GM18858 (cell line): ENCODE measurements at regions not wholly inside any gene's neighbourhood (a gene's known extent, or its start where the extent isn't known, plus 50 kb on each side); places are given as distances from the start of the nearest gene placed in this dataset.
"Not testable (repeated sequence)": the region's sequence is repeated elsewhere in the genome, so short reads cannot be mapped to it uniquely, and the experiment has no call there.

Experiments
- ATAC-seq: cut with Tn5 transposase; IDR thresholded peaks from one replicate; pipeline ENCODE4 v1.9.1; 2021; ENCODE audit not compliant: unreplicated experiment

DNA sequence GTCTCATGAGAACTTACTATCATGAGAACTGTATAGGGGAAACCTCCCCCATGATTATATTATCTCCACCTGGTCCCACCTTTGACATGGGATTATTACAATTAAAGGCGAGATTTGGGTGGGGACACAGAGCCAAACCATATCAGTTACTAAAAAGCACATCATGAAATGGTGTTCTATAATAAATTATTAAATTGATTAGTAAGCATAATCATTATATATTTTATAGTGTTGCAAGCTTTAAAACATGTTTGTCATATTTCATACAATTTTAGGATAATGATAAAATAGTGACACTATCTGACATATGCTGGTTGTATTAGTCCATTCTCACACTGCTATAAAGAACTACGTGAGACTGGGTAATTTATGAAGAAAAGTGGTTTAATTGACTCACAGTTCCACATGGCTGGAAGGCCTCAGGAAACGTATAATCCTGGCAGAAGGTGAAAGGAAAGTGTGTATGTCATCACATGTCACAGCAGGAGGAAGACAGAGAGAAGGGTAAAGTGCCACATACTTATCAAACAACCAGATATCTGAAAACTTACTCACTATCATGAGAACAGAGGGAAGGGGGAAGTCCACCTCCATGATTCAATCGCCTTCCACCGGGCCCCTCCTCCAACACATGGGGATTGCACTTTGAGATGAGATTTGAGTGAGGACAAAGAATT lies 539.2 kb upstream of the OLFM3 start:
- ATAC-seq = no peak

DNA sequence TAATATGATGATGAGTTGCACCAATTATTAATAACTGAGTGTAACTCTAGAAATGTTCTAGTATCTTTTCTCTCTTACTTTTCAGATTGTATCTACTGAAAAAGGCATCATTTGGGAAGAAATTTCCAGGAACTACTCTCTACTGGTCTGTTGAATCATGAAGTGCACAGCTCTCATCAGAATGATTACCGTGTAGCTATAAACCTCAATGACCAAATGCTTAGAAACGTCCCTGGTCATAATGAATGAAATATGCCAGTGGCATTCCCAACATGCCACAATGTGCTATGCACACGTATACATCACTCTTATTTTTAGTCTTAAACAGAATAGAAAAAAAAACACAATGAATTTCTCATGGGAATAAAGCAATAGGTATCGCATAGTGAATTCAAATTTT lies 534.3 kb upstream of the OLFM3 start:
- no peak for ATAC-seq

DNA sequence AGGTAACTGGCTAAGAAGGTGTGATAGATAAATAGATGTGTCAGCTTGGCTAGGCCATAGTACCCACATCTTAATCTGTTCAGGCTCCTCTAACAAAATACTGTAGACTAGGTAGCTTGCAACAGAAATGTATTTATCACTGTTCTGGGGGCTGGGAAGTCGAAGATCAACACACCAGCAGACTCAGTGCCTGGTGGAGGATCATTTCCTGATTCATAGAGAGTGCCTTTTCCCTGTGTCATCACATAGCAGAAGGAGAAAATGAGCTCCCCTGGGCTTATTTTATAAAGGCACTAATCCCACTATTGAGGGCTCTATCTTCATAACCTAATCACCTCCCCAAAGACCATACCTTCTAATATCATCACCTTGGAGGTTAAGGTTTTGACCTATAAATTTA lies 532.7 kb upstream of the OLFM3 start:
- ATAC-seq = no peak

DNA sequence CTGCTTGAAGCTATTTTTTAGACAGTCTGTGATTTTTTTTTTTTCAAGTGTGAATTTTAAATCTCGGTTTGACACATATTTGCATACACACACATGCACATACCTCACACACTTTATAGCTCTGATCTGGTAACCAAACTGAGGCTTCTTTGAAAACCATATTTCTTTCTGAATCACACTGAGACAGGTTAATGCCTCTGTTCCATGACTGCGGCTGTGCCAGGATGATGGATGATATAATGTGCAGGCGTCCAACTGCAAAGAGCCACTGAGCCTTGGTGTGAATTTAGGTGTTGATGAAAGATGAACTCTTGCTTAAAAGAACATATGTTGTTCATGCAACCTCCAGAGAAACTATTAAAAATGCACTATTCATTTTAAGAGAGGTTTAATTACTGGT lies 504.0 kb upstream of the OLFM3 start:
- no peak for ATAC-seq

DNA sequence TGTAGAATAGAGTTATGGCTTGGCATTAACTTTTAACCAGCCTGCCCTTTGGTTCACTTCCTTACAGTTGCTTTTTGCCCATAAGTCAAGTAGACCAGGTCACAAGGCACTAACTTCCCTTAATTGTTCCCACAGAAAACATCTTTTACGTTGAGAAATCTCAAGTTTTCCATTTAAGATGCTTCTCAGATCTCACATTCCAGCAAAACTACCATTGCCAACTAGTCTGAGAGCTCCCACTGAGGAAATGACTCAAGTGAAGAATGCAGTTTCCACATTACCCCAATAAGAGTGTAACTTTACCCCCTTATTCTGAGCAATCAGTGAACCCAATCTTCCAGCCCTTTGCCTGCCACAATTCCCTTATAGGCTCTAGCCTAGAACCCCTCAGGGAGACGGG lies 502.2 kb upstream of the OLFM3 start:
- ATAC-seq = no peak

DNA sequence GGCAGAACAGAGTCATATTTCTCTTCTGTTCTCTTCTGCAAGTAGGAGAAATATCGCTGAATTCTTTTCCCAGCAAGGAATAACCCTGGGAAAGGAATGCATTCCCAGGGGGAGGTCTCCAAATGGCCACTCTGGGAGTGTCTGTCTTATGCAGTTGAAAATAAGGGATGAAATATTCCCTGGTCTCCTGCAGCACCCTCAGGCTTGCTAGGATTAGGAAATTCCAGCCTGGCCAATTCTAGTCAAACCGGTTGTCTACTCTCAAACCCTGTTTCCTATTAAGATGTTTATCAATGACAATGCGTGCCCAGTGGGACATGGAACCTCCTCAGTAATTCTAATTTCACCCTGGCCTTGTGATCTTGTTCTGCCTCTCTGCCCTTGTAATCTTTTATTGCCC lies 501.1 kb upstream of the OLFM3 start:
- ATAC-seq = not testable (repeated sequence)

DNA sequence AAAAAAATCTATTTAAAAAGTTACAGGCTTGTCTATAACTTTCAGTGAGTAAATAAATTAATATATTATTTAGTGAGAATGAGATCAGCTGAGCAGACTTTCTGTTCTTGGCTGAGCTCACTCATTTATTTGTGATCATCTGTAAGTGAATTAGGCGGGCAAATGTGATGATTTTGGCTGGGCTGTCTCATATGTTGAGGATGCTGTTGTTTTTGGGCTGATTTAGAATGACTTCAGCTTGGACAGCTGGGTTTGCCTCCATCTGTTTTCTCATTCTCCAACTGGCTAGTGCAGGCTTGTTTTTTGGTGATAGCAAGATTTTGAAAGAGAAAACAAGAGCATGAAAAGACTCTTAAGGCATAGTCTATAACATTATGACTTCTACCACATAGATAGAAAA lies 475.8 kb upstream of the OLFM3 start:
- ATAC-seq = no peak

DNA sequence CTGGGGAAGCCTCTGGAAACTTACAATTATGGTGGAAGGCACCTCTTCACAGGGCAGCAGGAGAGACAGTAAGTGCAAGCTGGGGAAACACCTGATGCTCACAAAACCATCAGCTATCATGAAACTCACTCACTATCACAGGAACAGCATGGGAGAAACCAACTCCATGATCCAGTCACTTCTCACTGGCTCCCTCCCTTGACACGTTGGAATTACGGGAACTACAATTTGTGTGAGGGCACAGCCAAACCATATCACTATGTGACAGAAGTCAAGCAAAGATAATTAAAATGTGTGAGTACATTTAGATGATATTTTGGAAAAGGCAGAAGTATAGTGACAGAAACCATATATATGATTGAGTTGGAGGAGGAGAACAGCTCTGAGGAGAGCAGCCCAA lies 474.0 kb upstream of the OLFM3 start:
- ATAC-seq = no peak

DNA sequence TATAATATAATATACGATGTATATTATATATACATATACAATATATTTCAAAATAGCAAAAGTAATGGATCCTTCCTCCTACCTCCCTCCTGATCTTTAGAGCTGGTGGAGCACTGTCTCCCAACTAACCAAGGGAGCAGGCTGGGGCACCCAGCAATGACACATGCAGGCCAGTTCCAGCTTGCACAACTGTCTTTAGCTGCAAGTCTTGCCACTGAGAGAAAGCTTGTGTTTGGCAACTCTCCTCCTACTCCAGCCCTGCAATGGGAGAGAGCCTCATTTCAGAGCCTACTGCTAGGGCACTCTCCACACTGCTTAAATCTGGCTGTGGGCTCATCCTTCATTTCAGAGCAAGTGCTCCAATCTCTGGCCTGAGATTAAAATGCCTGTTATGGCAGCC lies 469.8 kb upstream of the OLFM3 start:
- ATAC-seq = no peak

DNA sequence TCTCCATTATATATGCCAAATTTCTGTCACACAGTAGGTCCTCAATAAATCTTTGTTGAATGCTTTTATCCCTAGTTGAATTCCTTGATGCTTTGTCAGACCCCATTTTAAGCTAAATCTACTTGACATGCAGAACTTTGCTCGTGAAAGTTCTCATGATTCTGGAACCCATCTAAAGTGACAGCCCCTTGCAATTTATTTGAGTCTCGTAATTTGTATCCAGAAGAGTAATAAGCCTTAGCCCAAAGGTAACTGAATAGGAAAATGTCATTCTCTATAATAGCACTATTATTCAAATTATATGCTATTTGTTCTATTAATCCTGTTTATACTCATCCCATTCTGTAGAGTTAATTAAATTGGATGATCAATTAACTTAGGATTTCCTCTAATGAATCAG lies 466.6 kb upstream of the OLFM3 start:
- no peak for ATAC-seq

DNA sequence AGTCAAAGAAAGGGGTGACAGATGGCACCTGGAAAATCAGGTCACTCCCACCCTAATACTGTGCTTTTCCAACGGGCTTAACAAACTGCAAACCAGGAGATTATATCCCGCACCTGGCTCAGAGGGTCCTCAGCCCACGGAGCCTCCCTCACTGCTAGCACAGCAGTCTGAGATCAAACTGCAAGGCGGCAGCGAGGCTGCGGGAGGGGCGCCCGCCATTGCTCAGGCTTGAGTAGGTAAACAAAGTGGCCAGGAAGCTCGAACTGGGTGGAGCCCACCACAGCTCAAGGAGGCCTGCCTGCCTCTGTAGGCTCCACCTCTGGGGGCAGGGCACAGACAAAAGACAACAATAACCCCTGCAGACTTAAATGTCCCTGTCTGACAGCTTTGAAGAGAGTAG lies 445.6 kb upstream of the OLFM3 start:
- ATAC-seq = not testable (repeated sequence)

DNA sequence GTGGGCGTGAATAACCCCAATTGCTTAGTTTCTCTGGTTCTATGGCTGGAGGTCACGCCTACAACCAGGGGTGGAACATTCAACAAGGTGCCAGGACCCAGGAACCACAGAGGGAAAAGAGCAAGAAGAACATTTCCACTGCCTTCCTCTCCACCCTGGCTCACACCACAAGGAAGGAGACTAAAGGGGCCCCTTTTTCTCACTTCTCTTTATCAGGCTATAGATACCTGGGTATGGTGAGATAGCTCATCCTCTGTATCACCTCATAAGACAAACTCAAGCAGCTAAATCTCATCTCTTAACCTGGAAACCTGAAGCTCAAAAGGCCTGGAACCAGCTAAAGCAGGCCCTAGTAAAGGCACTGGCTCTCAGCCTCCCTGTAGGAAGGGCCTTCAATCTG lies 438.8 kb upstream of the OLFM3 start:
- no peak for ATAC-seq

DNA sequence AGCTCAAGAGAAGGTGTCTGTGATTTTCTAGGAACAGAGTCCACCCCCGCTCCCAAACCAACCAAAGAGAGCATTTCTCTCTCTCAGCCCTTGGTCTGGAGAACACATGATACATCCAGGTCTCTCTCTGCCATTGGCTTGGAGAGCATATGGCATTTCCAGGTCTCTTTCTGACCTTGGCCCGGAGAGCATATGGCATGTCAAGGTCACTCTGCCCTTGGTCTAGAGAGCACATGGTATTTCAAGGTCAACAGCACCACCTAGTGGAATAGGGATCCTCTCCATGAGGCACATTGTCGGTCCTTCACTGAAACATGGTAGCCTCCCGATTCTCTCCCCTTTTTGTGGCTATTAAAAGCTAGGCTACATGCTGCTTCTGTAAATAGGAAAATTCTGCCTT lies 437.7 kb upstream of the OLFM3 start:
- no peak for ATAC-seq

DNA sequence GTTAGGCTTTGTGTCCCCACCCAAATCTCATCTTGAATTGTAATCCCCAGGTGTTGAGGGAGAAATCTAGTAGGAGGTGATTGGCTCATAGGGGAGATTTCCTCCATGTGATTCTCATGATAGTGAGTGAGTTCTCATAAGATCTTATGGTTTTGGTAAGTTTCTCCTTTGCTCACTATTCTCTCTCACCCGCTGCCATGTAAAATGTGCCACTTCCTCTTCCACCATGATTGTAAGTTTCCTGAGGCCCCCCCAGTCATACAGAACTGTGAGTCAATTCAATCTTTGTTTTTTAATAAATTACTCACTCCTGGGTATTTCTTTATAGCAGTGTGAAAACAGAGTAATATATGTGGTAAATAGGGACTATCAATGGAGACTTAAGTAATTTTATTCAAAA lies 434.5 kb upstream of the OLFM3 start:
- ATAC-seq = no peak

DNA sequence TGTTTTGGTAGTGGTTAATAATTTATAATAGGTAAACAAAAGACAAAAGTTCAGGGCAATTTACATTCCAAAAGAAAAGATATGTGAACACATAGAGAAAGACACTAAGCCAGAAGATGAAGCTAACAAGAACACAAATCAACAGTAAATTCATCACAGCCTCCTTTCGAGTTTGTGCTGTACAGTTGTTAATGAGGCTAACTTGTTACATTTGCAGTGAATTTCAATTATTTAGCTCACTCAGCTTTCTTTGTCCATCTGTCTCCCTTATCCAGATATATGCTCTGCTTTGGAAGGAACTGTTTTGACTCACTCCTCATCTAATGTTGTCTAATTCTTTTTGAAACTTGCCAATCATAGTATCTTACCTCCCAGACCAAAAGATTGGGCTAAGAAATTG lies 423.3 kb upstream of the OLFM3 start:
- ATAC-seq = no peak
